ENCODE measurements at regions not wholly inside any gene's neighbourhood (a gene's known extent, or its start where the extent isn't known, plus 50 kb on each side); places are given as distances from the start of the nearest gene placed in this dataset.

DNA sequence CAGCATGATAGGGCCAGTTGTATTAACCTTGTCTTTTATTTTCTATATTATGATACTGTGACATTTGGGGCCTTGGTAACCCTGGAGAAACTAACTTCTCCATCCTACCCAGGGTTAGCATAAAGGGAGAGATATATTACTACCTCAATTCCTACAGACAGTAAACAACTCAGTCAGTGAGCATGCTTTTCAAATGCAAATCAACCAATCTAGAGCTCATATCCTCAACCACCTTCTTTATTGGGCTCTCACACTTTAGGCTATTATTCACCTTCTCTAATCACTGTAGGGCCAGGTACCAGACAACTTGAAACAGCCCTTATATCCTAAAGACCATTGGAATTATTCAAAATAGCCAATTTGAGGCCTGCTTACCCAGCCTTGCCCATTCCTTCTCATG is 477.6 kb downstream of the PTPRC start:
- Histone ChIP-seq H2BK5ac (ENCODE audit: low read depth, low read length, poor library complexity) (no peak overlapping the region), H3K36me3 (ENCODE audit: control insufficient read depth in 1 of 2, insufficient read depth in 2 of 2, low read length in 2 of 2) (no peaks in the 10 kb centered on the region), H3K27ac (ENCODE audit: low read depth, low read length) (no peak overlapping the region), H4K91ac (ENCODE audit: low read depth, low read length) (no peak overlapping the region), H3K18ac (ENCODE audit: low read length) (no peak overlapping the region), H4K12ac (ENCODE audit: low read depth, low read length) (no peak overlapping the region), H2BK12ac (ENCODE audit: low read length) (no peak overlapping the region), H3K9me3 (ENCODE audit: insufficient read depth, low read depth, low read length) (no peaks in the 10 kb centered on the region), H3K9ac (ENCODE audit: low read length) (no peak overlapping the region), H3K4me2 (ENCODE audit: low read length) (no peak overlapping the region), H3K23ac (ENCODE audit: low read length) (no peak overlapping the region), H3K4ac (ENCODE audit: low read depth, low read length) (no peak overlapping the region), H2BK120ac (ENCODE audit: insufficient read depth, low read length, poor library complexity) (no peak overlapping the region), H3K4me3 (ENCODE audit: low read depth, low read length) (no peak overlapping the region), H4K8ac (ENCODE audit: low read depth, low read length) (no peak overlapping the region), H3K79me1 (ENCODE audit: low read length) (no peaks in the 10 kb centered on the region), H2AFZ (ENCODE audit: insufficient read depth, low read length, poor library complexity) (no peak overlapping the region), H2AK5ac (ENCODE audit: low read length) (no peak overlapping the region), H3K79me2 (ENCODE audit: control insufficient read depth, insufficient read depth, low read length, poor library complexity) (no peaks in the 10 kb centered on the region), H3K14ac (ENCODE audit: low read length) (no peak overlapping the region), H3K4me1 (ENCODE audit: control insufficient read depth in 1 of 2, insufficient read depth in 2 of 2, low read length in 2 of 2) (no peaks in the 10 kb centered on the region), H3K27me3 (ENCODE audit: insufficient read depth, low read length) (no peaks in the 10 kb centered on the region)
- DNase-seq: no peak

DNA sequence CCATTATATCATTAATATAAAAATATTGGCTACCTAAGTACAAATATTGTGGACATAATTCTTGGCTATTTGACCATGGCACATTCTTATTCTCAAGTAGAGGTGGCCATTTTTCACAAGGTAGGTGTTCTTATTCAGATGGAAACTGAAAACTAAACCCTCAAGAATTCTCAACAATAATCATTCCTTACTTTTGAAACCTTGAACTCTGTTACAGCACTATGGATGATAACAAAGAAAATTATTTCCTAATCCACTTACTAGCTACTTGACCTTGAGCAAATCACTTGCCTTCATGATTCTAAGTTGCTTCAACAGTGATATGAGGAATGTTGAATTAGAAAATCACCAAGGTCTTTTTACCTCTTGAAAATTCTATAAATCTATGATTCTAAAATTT is 482.2 kb downstream of the PTPRC start:
- Histone ChIP-seq H2BK5ac (ENCODE audit: low read depth, low read length, poor library complexity) (no peak overlapping the region), H3K79me2 (ENCODE audit: control insufficient read depth, insufficient read depth, low read length, poor library complexity) (no peaks in the 10 kb centered on the region), H3K36me3 (ENCODE audit: control insufficient read depth in 1 of 2, insufficient read depth in 2 of 2, low read length in 2 of 2) (no peaks in the 10 kb centered on the region), H3K9ac (ENCODE audit: low read length) (no peak overlapping the region), H2AFZ (ENCODE audit: insufficient read depth, low read length, poor library complexity) (no peak overlapping the region), H2BK120ac (ENCODE audit: insufficient read depth, low read length, poor library complexity) (no peak overlapping the region), H3K4ac (ENCODE audit: low read depth, low read length) (no peak overlapping the region), H3K4me1 (ENCODE audit: control insufficient read depth in 1 of 2, insufficient read depth in 2 of 2, low read length in 2 of 2) (no peaks in the 10 kb centered on the region), H3K79me1 (ENCODE audit: low read length) (no peaks in the 10 kb centered on the region), H3K27me3 (ENCODE audit: insufficient read depth, low read length) (no peaks in the 10 kb centered on the region), H3K4me3 (ENCODE audit: low read depth, low read length) (no peak overlapping the region), H4K12ac (ENCODE audit: low read depth, low read length) (no peak overlapping the region), H3K4me2 (ENCODE audit: low read length) (no peak overlapping the region), H3K23ac (ENCODE audit: low read length) (no peak overlapping the region), H3K9me3 (ENCODE audit: insufficient read depth, low read depth, low read length) (no peaks in the 10 kb centered on the region), H3K18ac (ENCODE audit: low read length) (no peak overlapping the region), H3K14ac (ENCODE audit: low read length) (no peak overlapping the region), H3K27ac (ENCODE audit: low read depth, low read length) (no peak overlapping the region), H2BK12ac (ENCODE audit: low read length) (no peak overlapping the region), H4K8ac (ENCODE audit: low read depth, low read length) (no peak overlapping the region), H2AK5ac (ENCODE audit: low read length) (no peak overlapping the region), H4K91ac (ENCODE audit: low read depth, low read length) (no peak overlapping the region)
- DNase-seq: no peak

DNA sequence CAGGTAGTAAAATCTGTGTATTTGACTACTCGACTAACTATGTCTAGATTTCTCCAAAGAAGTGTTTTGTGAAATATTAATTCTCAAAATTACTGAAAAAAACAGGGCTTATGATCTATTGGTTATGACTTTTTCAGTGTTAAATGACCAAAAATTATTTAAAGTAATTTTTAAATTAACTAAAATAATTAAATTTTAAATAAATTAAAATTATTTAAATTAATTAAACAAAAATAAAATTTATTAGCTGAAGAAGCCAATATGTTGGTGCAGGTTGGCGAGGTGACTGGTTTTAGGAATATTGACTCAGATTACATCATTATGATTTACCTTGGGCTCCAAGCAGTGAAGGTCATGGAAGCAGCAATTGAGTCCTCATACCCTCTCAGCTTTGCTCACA is 483.2 kb downstream of the PTPRC start:
- Histone ChIP-seq H3K4me1 (ENCODE audit: control insufficient read depth in 1 of 2, insufficient read depth in 2 of 2, low read length in 2 of 2) (no peaks in the 10 kb centered on the region), H3K79me2 (ENCODE audit: control insufficient read depth, insufficient read depth, low read length, poor library complexity) (no peaks in the 10 kb centered on the region), H3K14ac (ENCODE audit: low read length) (no peak overlapping the region), H3K9ac (ENCODE audit: low read length) (no peak overlapping the region), H3K23ac (ENCODE audit: low read length) (no peak overlapping the region), H2AK5ac (ENCODE audit: low read length) (no peak overlapping the region), H3K18ac (ENCODE audit: low read length) (no peak overlapping the region), H2BK120ac (ENCODE audit: insufficient read depth, low read length, poor library complexity) (no peak overlapping the region), H3K36me3 (ENCODE audit: control insufficient read depth in 1 of 2, insufficient read depth in 2 of 2, low read length in 2 of 2) (no peaks in the 10 kb centered on the region), H3K79me1 (ENCODE audit: low read length) (no peaks in the 10 kb centered on the region), H3K4ac (ENCODE audit: low read depth, low read length) (no peak overlapping the region), H2BK12ac (ENCODE audit: low read length) (no peak overlapping the region), H4K8ac (ENCODE audit: low read depth, low read length) (no peak overlapping the region), H4K91ac (ENCODE audit: low read depth, low read length) (no peak overlapping the region), H2BK5ac (ENCODE audit: low read depth, low read length, poor library complexity) (no peak overlapping the region), H3K27me3 (ENCODE audit: insufficient read depth, low read length) (no peaks in the 10 kb centered on the region), H3K4me2 (ENCODE audit: low read length) (no peak overlapping the region), H3K9me3 (ENCODE audit: insufficient read depth, low read depth, low read length) (no peaks in the 10 kb centered on the region), H3K27ac (ENCODE audit: low read depth, low read length) (no peak overlapping the region), H3K4me3 (ENCODE audit: low read depth, low read length) (no peak overlapping the region), H2AFZ (ENCODE audit: insufficient read depth, low read length, poor library complexity) (no peak overlapping the region), H4K12ac (ENCODE audit: low read depth, low read length) (no peak overlapping the region)
- DNase-seq: no peak
- WGBS (ENCODE audit: extremely low coverage, insufficient coverage, insufficient read length): no CpG with 5 or more reads among the region's 2 CpGs

DNA sequence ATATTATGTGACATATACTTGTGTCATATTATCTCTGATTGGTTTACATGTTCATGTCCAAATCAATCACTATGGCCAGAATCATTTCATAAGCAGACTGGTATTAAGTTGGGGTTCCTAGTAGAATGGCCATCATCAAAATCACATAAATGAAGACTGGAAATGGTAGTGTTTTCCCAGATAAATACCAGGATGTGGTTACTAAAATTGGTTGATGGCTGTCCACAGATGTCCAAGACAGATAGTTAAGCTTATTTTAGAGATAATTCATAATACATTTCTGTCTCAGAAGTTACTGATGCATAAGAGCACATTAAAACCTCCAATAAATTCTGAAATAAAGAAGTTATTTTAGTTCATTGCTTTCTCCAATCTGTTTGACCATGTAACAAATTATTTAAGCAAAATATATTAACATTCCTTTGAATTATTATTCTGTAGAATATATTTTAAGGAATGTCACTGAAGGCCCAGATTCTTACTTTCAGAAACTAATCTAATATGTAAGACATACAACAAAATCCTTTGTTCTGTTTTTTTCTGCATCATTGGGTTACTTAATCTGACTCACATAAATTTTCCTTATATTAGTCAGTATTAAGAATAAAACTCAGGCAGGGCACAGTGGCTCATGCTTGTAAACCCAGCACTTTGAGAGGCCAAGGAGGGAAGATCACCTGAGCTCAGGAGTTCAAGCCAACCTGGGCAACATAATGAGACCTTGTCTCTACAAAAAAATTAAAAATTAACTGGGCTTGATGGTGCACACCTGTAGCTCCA is 483.9 kb downstream of the PTPRC start:
- Histone ChIP-seq H3K4me2 (ENCODE audit: low read length) (no peak overlapping the region), H4K12ac (ENCODE audit: low read depth, low read length) (no peak overlapping the region), H3K4ac (ENCODE audit: low read depth, low read length) (no peak overlapping the region), H3K79me2 (ENCODE audit: control insufficient read depth, insufficient read depth, low read length, poor library complexity) (no peaks in the 10 kb centered on the region), H3K79me1 (ENCODE audit: low read length) (no peaks in the 10 kb centered on the region), H3K18ac (ENCODE audit: low read length) (no peak overlapping the region), H2AFZ (ENCODE audit: insufficient read depth, low read length, poor library complexity) (no peak overlapping the region), H2BK5ac (ENCODE audit: low read depth, low read length, poor library complexity) (no peak overlapping the region), H4K91ac (ENCODE audit: low read depth, low read length) (no peak overlapping the region), H2AK5ac (ENCODE audit: low read length) (no peak overlapping the region), H3K4me3 (ENCODE audit: low read depth, low read length) (no peak overlapping the region), H3K14ac (ENCODE audit: low read length) (no peak overlapping the region), H3K9ac (ENCODE audit: low read length) (no peak overlapping the region), H3K27me3 (ENCODE audit: insufficient read depth, low read length) (no peaks in the 10 kb centered on the region), H3K23ac (ENCODE audit: low read length) (no peak overlapping the region), H3K27ac (ENCODE audit: low read depth, low read length) (no peak overlapping the region), H2BK120ac (ENCODE audit: insufficient read depth, low read length, poor library complexity) (no peak overlapping the region), H4K8ac (ENCODE audit: low read depth, low read length) (no peak overlapping the region), H3K9me3 (ENCODE audit: insufficient read depth, low read depth, low read length) (no peaks in the 10 kb centered on the region), H3K4me1 (ENCODE audit: control insufficient read depth in 1 of 2, insufficient read depth in 2 of 2, low read length in 2 of 2) (no peaks in the 10 kb centered on the region), H2BK12ac (ENCODE audit: low read length) (no peak overlapping the region), H3K36me3 (ENCODE audit: control insufficient read depth in 1 of 2, insufficient read depth in 2 of 2, low read length in 2 of 2) (no peaks in the 10 kb centered on the region)
- peak in 1 of 2 donors; percentile 4 for DNase-seq

Measured in trophoblast cell (in vitro differentiated cells and primary cell).